RWPE2 (cell line): ENCODE measurements at regions not wholly inside any gene's neighbourhood (a gene's known extent, or its start where the extent isn't known, plus 50 kb on each side); places are given as distances from the start of the nearest gene placed in this dataset.

Source experiments
- ATAC-seq: fragments of 200-7000 bp; cut with Tn5 transposase; 3 replicates; pipeline ENCODE4 v1.9.1; 2021; ENCODE audit warnings: low read depth
- DNase-seq: peaks from one replicate; pipeline ENCODE4 v3.0.0-alpha.2; 2020; ENCODE audit warnings: low spot score
- H3K27ac ChIP-seq: fragments of 450-650 bp; 2 replicates; pipeline ENCODE4 v1.5.1; 2017; ENCODE audit warnings: mild to moderate bottlenecking; ENCODE audit not compliant: poor library complexity, severe bottlenecking
- H3K27me3 ChIP-seq: fragments of 250-450 bp; sonication (Bioruptor Pico); 2 replicates; pipeline ENCODE4 v1.5.1; 2021; ENCODE audit warnings: mild to moderate bottlenecking, moderate library complexity; ENCODE audit not compliant: insufficient read depth, poor library complexity, severe bottlenecking
- H3K36me3 ChIP-seq: fragments of 250-450 bp; sonication (Bioruptor Pico); 2 replicates; pipeline ENCODE4 v1.5.1; 2020; ENCODE audit warnings: low read depth, mild to moderate bottlenecking, moderate library complexity
- H3K4me1 ChIP-seq: fragments of 250-450 bp; sonication (Bioruptor Pico); 2 replicates; pipeline ENCODE4 v1.5.1; 2021; ENCODE audit warnings: mild to moderate bottlenecking, moderate library complexity; ENCODE audit not compliant: insufficient read depth, poor library complexity, severe bottlenecking
- H3K4me3 ChIP-seq: fragments of 250-450 bp; sonication (Bioruptor Pico); 2 replicates; pipeline ENCODE4 v1.5.1; 2021; ENCODE audit warnings: mild to moderate bottlenecking, moderate library complexity; ENCODE audit not compliant: severe bottlenecking
- H3K9me3 ChIP-seq: fragments of 250-450 bp; sonication (Bioruptor Pico); 2 replicates; pipeline ENCODE4 v1.5.1; 2021; ENCODE audit warnings: mild to moderate bottlenecking, moderate library complexity; ENCODE audit not compliant: severe bottlenecking
- TF ChIP-seq, protein P1 (sequence below): fragments of 450-650 bp; IDR thresholded peaks from one replicate; pipeline ENCODE4 v1.5.1; 2017; ENCODE audit warnings: mild to moderate bottlenecking, moderate library complexity; ENCODE audit not compliant: poor library complexity, severe bottlenecking

DNA sequence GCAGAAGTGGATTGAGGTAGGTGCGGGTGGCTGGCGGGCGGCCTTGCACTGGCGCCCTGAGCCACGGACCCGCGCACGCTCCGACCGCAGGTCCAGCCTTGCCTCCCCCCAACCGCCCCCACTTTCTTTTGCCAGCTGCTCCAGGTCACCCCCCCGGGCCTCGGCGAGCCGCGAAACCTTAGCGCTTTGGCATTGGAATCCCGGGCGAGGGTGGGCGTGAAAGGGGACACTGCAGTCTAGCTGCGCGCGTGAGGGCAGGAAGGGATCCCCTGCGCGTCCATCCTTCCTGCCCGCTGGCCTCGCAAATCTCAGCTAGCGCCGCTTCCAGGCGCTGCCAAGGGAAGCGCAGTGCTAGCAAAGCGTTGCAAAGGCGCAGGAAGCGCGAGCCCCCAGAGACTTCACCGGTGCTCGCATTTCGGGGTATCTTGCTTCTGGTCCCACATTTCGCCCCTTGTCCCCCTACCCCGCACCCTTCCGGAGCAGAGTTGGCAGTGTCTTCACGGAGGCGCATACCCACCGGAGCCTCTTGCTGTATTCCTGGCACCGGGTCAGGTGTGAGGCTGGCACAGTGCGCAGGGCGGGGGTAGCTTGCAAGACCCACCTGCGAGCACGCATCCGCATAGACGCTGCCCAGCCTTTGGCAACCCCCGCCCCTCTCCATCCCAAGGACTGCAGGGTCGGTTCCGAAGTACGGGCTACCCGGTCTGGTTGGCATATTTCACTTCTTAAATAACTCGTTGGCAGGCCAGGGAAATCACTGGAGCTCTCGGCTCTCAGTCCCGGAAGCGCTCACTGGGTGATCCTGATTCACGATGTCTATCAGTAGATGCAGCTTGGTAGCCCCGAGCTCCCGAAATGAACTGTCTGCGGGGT, 104.4 kb downstream of the UCHL1 start:
- peaks cover 14% of the 10 kb centered on the region for H3K4me1 ChIP-seq
- no peaks in the 10 kb centered on the region for H3K9me3 ChIP-seq
- peak overlapping the region; percentile 85 for H3K27ac ChIP-seq
- peak overlapping the region; percentile 75 for H3K4me3 ChIP-seq
- DNase-seq (no peak), ATAC-seq (peak; percentile 52)
- H3K36me3 ChIP-seq = peaks cover 12% of the 10 kb centered on the region
- TF ChIP-seq, protein P1, sequence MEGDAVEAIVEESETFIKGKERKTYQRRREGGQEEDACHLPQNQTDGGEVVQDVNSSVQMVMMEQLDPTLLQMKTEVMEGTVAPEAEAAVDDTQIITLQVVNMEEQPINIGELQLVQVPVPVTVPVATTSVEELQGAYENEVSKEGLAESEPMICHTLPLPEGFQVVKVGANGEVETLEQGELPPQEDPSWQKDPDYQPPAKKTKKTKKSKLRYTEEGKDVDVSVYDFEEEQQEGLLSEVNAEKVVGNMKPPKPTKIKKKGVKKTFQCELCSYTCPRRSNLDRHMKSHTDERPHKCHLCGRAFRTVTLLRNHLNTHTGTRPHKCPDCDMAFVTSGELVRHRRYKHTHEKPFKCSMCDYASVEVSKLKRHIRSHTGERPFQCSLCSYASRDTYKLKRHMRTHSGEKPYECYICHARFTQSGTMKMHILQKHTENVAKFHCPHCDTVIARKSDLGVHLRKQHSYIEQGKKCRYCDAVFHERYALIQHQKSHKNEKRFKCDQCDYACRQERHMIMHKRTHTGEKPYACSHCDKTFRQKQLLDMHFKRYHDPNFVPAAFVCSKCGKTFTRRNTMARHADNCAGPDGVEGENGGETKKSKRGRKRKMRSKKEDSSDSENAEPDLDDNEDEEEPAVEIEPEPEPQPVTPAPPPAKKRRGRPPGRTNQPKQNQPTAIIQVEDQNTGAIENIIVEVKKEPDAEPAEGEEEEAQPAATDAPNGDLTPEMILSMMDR = no peak
- H3K27me3 ChIP-seq = no peaks in the 10 kb centered on the region

DNA sequence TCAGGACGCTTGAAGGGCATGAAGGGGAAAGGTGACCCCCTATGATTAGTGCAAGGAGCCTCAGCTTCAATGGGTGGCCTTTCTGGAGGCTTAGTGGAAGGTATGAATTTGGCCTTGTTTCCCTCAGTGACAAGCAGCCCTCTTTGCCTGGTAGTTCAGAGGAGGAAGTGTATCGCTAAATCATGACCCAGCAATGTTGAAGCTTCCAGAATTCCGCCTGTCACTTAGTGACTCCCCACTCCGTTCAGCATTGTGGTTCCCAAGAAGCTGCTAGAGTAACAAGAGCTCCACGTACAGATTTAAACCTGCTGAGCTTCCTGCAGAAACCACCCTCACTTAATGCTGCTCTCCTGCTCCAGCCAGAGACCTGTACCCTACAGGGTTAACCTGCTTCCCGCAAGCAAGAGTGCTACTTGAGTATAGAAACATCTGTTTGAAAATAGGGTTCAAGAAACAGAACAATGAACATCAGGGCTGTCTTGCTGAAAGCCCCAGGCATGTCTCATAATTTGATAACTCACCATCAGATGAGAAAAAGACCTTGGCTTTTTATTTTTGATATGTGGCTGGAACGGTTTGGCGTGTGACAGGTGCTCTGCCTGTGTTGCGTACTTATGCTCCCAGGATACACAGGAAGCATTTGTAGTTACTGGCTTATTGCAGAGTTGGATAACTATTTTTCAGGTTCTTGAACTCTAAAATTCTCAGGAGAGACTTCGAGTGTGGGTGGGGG, 105.2 kb downstream of the UCHL1 start:
- peak; percentile 1; the same call in 1 of the 3 replicates for ATAC-seq
- DNase-seq = no peak
- Histone ChIP-seq H3K4me1 (peaks cover 14% of the 10 kb centered on the region), H3K4me3 (peak overlapping the region; percentile 75), H3K27me3 (no peaks in the 10 kb centered on the region), H3K27ac (peak overlapping the region; percentile 85), H3K36me3 (peaks cover 20% of the 10 kb centered on the region), H3K9me3 (no peaks in the 10 kb centered on the region)
- TF ChIP-seq, protein P1 = no peak

DNA sequence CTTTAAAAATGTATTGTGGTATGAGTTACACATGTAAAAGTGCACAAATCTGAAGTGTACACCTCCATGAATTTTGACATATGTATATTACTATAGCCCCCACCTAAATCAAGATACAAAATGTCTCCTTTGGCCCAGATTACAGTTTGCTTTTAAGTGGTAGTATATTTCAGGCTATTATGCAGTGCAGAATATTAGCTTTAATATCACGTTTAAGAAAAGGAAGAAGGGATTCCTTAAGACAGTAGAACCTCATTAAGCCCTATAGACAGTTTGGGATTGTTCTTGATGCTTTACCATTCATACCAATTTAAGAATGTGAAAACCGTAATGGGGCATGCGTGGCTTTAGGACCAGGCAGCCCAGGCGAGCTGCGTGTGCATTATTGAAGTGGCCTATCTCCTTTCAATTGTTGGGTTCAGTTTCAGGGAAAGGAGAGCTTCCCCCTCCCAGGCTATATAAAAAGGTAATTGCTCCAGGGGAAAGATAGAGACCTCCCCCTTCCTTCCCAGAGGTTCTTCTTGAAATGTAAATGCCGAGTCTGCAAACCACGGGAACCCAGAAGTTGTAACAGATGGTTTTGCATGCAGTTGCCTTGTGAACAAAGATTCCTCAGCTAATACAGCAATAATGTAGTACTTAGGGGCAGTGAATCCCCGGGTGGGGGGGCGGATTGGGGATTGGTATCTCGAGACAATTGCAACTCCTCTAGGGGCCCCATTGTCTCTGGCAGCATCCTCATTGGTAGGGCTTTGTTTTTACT, 106.1 kb downstream of the UCHL1 start:
- H3K4me3 ChIP-seq = peak overlapping the region; percentile 75
- peaks cover 23% of the 10 kb centered on the region for H3K36me3 ChIP-seq
- no peaks in the 10 kb centered on the region for H3K9me3 ChIP-seq
- H3K27me3 ChIP-seq = no peaks in the 10 kb centered on the region
- H3K4me1 ChIP-seq = peaks cover 14% of the 10 kb centered on the region
- TF ChIP-seq, protein P1 = no peak
- H3K27ac ChIP-seq = peak overlapping the region; percentile 85
- DNase-seq (no peak), ATAC-seq (no peak)

DNA sequence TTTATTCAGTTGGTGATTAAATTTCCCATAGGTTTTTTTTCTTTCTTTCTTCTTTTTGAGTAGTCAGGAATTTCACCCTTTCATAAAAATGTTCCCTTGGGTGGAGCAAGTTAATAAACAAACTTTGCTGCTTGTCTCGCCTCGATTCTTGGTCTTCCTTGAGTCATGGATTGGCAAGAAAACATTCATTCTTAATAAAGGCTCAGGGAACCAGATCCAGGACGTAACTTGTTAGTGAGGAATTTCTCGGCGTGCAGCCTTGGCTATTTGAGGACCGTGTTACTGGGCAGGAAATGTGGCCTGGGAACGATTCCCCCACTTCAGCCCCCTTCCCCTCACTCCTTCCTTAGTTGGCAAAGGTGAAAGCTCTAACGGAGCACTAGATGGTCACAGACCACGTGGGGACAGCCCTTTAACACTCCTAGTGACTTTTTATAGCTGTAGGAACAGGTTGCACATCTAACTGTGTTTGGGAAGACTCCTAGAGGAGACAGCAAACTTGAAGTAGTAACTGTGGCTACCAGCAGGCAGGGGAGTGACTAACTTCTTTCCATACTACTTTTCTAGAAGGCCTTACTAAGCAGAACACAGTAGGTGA, 106.8 kb downstream of the UCHL1 start:
- ATAC-seq (peak; percentile 41), DNase-seq (no peak)
- no peaks in the 10 kb centered on the region for H3K9me3 ChIP-seq
- H3K27ac ChIP-seq = peak overlapping the region; percentile 85
- H3K4me1 ChIP-seq = peaks cover 14% of the 10 kb centered on the region
- H3K27me3 ChIP-seq = no peaks in the 10 kb centered on the region
- H3K36me3 ChIP-seq = peaks cover 29% of the 10 kb centered on the region
- TF ChIP-seq, protein P1 = no peak
- peak overlapping the region; percentile 75 for H3K4me3 ChIP-seq
